ENCODE measurements at regions not wholly inside any gene's neighbourhood (a gene's known extent, or its start where the extent isn't known, plus 50 kb on each side); places are given as distances from the start of the nearest gene placed in this dataset.

- TF ChIP-seq CTCF (IDR thresholded peaks at IDR 0.05; ENCODE audit: low read depth, low read length): no peak
- no peak for TF ChIP-seq EZH2phosphoT487 (IDR thresholded peaks at IDR 0.05; ENCODE audit: low read depth)
Observed at GRCh38 chr22:27636716-27637508, 164.6 kb downstream of the MN1 start.
